Testis (tissue), 2 donors: ENCODE measurements at regions not wholly inside any gene's neighbourhood (a gene's known extent, or its start where the extent isn't known, plus 50 kb on each side); places are given as distances from the start of the nearest gene placed in this dataset.

ENCODE experiments used
- POLR2A ChIP-seq: fragments of 450-650 bp; IDR thresholded peaks from one replicate; pipeline ENCODE4 v1.6.1; 2017; ENCODE audit warnings: antibody characterized with exemption, mild to moderate bottlenecking, moderate library complexity
- TF ChIP-seq, protein P1 (sequence below), 3 experiments: fragments of 450-650 bp in 2 of 3; fragments of 200-600 bp in 1 of 3; sonication (generic) in 1 of 3; IDR thresholded peaks; one replicate each; pipeline ENCODE4 v1.5.1; 2016 to 2019; ENCODE audit warnings: antibody characterized with exemption in 3 of 3, mild to moderate bottlenecking in 2 of 3, moderate library complexity in 1 of 3

GRCh38 chr3:153093629-153094028 is 68.4 kb upstream of the RAP2B start:
- TF ChIP-seq, protein P1, sequence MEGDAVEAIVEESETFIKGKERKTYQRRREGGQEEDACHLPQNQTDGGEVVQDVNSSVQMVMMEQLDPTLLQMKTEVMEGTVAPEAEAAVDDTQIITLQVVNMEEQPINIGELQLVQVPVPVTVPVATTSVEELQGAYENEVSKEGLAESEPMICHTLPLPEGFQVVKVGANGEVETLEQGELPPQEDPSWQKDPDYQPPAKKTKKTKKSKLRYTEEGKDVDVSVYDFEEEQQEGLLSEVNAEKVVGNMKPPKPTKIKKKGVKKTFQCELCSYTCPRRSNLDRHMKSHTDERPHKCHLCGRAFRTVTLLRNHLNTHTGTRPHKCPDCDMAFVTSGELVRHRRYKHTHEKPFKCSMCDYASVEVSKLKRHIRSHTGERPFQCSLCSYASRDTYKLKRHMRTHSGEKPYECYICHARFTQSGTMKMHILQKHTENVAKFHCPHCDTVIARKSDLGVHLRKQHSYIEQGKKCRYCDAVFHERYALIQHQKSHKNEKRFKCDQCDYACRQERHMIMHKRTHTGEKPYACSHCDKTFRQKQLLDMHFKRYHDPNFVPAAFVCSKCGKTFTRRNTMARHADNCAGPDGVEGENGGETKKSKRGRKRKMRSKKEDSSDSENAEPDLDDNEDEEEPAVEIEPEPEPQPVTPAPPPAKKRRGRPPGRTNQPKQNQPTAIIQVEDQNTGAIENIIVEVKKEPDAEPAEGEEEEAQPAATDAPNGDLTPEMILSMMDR (IDR thresholded peaks at IDR 0.05): no peak
- TF ChIP-seq POLR2A: no peak
